ENCODE measurements at regions not wholly inside any gene's neighbourhood (a gene's known extent, or its start where the extent isn't known, plus 50 kb on each side); places are given as distances from the start of the nearest gene placed in this dataset.
"Not testable (repeated sequence)": the region's sequence is repeated elsewhere in the genome, so short reads cannot be mapped to it uniquely, and the experiment has no call there.

GRCh38 chr12:97713270-97713669 is 250.7 kb downstream of the RMST start:
- no peak for DNase-seq (ENCODE audit: low spot score)

DNA sequence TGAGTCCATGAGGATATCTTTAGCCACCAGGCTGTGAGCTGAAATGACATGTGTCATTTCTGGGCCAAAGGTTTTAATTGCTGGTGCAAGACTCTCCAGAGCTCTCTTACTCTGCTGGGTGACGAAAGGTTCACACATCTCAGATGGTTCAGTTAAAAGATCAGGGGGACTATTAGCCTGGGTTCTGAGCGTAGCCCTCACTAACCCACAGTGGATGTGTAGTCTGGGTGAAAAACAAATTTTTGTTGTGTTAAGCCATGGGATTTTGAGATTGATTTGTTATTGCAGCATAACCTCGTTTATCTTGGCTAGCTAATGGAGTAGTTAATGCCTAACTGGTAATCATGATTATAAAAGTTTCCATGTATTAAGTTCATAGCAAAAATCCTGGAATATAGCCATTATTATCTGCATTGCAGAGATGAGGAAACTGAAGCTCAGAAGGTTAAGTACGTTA is 251.5 kb downstream of the RMST start:
- DNase-seq (ENCODE audit: low spot score) = no peak

DNA sequence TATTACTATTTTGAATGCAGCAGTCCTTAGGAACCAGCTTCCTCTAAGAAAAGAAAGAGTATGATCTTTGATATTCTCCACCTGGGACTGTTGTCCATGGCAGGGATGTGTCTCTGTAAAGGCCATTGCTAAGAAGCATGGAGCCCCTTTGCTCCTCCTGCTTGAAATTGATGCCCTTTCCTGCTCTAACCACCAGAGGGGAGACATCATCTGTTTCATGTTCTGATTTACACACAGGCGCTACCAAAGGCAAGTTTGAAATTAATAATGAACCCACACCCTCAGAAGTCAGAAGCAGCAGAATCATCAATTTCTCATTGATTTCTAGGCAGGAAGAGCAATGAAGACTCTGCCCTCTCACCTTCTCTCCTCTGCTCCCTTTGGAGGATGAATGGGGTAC is 253.8 kb downstream of the RMST start:
- peak; percentile 8 for DNase-seq (ENCODE audit: low spot score)

DNA sequence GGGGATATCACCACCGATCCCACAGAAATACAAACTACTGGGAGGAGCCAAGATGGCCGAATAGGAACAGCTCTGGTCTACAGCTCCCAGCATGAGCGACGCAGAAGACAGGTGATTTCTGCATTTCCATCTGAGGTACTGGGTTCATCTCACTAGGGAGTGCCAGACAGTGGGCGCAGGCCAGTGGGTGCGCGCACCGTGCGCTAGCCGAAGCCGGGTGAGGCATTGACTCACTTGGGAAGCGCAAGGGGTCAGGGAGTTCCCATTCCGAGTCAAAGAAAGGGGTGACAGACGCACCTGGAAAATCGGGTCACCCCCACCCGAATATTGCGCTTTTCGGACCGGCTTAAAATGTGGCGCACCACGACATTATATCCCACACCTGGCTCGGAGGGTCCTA is 261.2 kb downstream of the RMST start:
- DNase-seq (ENCODE audit: low spot score) = not testable (repeated sequence)

DNA sequence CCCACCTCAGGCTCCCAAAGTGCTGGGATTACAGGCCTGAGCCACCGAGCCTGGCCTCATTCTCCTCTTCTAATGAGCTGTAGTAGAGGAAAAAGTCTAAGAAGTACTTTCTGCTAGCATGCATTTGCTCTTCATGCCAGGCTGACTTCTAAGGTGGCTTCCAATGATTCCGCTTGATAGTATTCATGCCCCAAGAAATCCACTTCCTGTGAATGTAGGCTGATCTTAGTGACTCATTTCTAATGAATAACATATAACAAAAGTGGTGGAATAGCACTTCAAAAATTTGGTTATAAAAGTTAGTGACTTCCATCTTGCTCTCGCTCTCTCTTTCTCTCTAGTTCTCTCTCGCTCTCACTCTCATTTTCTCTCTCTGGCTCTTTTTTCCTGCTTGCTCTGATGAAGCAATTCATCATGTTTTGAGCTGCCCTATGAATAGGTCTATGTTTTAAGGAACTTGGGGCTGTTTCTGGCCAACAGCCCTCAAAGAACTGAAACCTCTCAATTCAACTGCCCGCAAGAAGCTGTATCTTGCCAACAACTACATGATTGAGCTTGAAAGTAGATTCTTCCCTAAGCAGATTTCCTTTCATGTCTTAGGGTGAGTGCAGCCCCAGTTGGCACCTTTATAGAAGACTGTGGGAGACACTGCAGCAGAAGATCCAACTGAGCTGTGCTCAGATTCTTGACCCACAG is 282.9 kb downstream of the RMST start:
- no peak for DNase-seq (ENCODE audit: low spot score)

DNA sequence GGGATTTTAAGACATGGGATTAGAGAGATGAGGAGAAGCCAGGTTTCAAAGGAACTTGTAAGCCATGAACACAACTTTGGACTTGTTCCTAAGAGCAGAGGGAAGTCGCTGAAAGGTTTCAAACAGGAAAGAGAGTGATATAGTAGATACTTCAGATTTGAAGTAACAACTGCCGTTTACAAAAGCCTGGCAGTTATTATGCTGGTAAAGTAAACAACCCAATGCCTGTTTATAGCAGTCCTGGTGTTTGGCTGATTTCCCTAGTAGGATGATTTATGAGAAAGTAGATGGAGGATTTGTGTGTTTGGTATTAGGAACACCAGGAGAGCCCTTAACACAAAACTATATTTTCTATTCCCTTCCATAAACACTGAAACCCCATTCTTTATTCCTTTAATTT is 285.7 kb downstream of the RMST start:
- no peak for DNase-seq (ENCODE audit: low spot score)

GRCh38 chr12:97751704-97752103 is 289.1 kb downstream of the RMST start:
- no peak for DNase-seq (ENCODE audit: low spot score)

- DNase-seq (ENCODE audit: low spot score) = peak; percentile 17
These were observed 289.5 kb downstream of the RMST start for GRCh38 chr12:97752129-97752528.

- DNase-seq (ENCODE audit: low spot score) = no peak
These were observed 290.7 kb downstream of the RMST start for GRCh38 chr12:97753332-97753731.

DNA sequence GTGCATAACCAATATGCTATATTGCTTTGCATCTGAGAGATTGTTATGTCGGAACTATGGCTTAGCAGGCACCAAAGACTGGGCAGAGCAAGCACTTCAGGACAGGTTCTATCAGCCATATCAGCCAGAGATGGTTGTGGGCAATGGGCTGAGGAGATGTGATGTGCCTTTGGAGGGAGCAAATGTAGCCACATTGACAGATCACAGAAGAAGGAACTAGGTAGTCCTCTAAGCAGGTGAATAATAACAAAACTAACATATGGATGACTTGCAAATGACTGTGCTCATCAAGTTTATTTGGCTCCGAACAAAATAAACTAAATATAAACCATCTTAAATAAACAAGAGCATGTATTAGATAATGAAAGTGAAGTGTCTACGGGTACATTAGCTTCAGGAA is 291.7 kb downstream of the RMST start:
- DNase-seq (ENCODE audit: low spot score) = no peak

DNA sequence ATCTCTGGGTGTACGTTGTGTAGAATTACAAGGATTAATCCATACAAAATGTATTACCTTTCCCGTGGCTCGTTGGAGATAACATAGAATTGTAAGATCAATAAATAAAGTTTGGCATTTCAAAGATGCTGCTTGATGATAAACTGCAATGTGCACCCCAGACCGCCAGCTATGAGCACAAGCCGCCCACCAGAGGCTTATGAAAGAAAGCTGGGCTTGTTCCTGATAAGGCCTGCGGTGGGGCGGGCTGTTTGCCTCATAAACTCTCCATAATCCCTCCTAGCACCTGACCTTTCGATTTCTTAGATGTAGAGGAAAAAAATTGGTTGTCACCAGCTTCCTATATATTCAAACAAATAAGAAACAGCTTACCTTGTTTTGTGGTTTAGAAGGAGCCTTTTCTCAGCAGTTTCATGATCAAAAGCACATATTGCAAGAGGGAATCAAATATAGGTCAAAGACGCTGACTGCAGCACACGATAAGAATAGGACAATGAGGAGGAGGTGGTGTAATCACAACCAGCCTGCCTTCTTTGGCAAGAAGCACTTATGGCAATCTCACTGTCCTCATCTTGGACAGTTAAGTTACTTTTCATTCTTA is 293.6 kb downstream of the RMST start:
- no peak for DNase-seq (ENCODE audit: low spot score)

DNA sequence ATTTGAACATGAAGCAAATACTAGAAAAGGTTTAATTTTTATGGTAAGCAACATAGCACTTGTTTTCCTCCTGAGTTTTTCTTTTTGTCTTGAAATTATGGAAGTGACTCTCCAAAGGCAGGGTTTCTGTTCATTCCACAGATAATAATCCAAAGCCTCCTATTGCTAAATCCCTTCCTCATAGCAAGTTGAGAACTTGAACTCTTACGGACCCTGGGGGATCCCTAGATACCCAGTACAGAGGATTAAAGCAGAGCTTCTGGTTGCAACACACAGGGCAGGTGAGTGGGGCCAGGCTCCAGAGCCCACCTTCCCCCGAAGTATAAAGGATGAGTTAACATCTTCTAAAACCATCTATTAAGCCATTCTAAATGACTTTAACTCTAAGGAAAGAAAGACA is 294.1 kb downstream of the RMST start:
- DNase-seq (ENCODE audit: low spot score) = no peak

DNA sequence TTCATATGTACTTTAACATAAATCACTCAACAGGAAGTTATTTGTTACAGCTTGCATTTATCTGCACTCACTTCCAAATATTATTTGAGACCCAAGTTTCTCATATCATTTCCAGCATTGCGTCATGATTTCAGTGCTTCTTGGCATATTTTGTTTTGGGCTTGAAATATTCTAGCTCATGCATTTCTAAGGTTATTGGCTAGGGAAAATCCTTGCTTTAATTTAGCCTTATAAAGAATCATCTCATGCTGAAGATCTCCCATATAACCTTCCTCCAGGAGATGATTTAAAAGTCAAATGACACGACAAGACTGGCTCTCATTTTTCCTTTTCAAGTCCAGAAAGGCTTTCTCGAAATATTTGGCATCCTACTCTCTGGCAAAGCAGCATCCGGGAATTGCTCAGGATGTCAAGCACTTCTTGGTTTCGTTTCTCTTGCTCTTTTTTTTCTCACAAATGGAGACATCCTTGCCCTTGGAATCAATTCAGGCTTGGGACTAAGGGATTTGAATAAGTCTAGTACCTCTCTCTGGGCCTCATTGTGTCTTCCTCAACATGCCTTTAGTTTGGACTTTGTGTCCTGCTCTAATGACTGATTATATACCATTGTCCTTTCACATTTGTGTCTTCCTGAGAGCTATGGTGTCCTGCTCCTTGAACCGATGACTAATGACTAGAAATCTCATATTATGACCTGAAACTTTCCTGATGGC is 295.0 kb downstream of the RMST start:
- no peak for DNase-seq (ENCODE audit: low spot score)

- DNase-seq (ENCODE audit: low spot score) = no peak
These were observed 295.5 kb downstream of the RMST start for GRCh38 chr12:97758194-97758501.

- no peak for DNase-seq (ENCODE audit: low spot score)
These were observed 296.0 kb downstream of the RMST start for GRCh38 chr12:97758586-97758985.

GRCh38 chr12:97760601-97761000 is 298.0 kb downstream of the RMST start:
- no peak for DNase-seq (ENCODE audit: low spot score)

DNA sequence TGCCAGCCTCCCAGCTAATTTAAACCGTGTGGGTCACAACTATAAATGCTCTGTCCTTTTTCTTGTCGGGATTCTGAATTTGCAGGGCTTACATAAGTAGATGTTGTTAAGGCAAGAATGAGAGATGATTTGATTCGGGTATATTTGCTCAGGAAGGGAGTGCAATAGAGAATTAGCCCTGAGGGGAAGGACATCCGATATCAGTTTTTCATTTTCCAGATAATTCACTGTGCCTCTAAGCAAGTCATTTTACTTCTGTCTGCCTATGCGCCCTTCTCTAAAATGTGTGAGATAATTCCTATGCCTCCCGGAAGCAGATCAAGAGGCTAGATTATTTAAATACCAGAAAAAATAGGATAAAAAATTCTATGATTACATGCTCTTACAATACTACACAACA is 300.5 kb downstream of the RMST start:
- DNase-seq (ENCODE audit: low spot score) = no peak

DNA sequence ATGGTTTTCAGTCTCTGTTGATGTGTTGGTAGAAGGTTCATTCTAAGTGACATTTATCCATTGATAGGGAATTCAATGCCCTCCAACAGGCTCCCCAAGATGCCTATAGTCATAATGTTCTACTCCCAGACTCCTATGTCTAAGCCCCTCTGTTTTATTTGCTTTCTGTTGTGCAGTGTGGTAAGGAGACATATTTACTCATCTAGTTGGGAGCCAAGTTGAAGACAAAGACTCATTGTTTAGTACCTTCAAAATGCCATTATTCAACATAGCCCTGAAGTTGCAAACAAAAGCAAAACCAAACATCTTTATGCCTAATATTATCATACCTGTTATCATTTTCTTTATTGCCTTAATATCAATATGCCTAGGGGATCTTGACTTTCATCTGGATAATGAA is 302.1 kb downstream of the RMST start:
- no peak for DNase-seq (ENCODE audit: low spot score)

DNA sequence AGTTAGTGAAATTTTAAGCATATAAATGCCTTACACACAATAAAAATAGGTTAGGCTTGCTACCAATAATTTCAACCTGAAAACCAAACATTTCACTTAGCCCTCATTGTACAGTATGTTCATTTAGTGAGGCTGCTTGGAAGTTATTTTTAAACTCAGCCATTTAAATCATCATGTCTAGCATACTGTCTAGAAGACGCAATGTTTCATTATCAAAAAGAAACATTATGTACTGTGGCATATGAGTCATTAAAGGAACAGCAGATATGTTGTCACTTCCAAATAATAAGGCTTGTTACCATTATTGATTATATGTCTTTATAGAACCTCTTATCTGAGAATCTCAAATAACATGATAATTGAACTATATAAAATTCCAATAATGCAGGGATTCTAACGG is 304.7 kb downstream of the RMST start:
- no peak for DNase-seq (ENCODE audit: low spot score)

GRCh38 chr12:97778111-97778510 is 315.5 kb downstream of the RMST start:
- DNase-seq (ENCODE audit: low spot score) = no peak

GRCh38 chr12:97781342-97781741 is 318.7 kb downstream of the RMST start:
- no peak for DNase-seq (ENCODE audit: low spot score)

- no peak for DNase-seq (ENCODE audit: low spot score)
These were observed 322.3 kb downstream of the RMST start for GRCh38 chr12:97784904-97785303.

- no peak for DNase-seq (ENCODE audit: low spot score)
These were observed 327.7 kb downstream of the RMST start for GRCh38 chr12:97790281-97790680.
